H1 (cell line): ENCODE measurements at regions not wholly inside any gene's neighbourhood (a gene's known extent, or its start where the extent isn't known, plus 50 kb on each side); places are given as distances from the start of the nearest gene placed in this dataset.

Experiments used
- CHD2 ChIP-seq: IDR thresholded peaks from 2 replicates; pipeline ENCODE4 v1.6.1; 2012; ENCODE audit warnings: low read length, improper control_type of control experiment
- EGR1 ChIP-seq: IDR thresholded peaks from 2 replicates; pipeline ENCODE4 v1.6.1; 2011; ENCODE audit warnings: low read depth, low read length, borderline replicate concordance
- JUND ChIP-seq: IDR thresholded peaks from 2 replicates; pipeline ENCODE4 v1.6.1; 2011; ENCODE audit warnings: mild to moderate bottlenecking, improper control_type of control experiment, low read length
- NRF1 ChIP-seq: IDR thresholded peaks from 2 replicates; pipeline ENCODE4 v1.6.1; 2011; ENCODE audit warnings: mild to moderate bottlenecking, low read depth, low read length, improper control_type of control experiment
- POLR2AphosphoS5 ChIP-seq: IDR thresholded peaks from 2 replicates; pipeline ENCODE4 v1.6.1; 2011; ENCODE audit warnings: low read depth, low read length
- TBP ChIP-seq: IDR thresholded peaks from 2 replicates; pipeline ENCODE4 v1.6.1; 2011; ENCODE audit warnings: low read depth, low read length, improper control_type of control experiment
- TF ChIP-seq, protein P1 (sequence below): fragments of 300-600 bp; sonication (generic); IDR thresholded peaks from 2 replicates; pipeline ENCODE4 v1.7.1; 2012; ENCODE audit warnings: low read length, moderate library complexity, mild to moderate bottlenecking, inconsistent platforms; ENCODE audit not compliant: insufficient replicate concordance

DNA sequence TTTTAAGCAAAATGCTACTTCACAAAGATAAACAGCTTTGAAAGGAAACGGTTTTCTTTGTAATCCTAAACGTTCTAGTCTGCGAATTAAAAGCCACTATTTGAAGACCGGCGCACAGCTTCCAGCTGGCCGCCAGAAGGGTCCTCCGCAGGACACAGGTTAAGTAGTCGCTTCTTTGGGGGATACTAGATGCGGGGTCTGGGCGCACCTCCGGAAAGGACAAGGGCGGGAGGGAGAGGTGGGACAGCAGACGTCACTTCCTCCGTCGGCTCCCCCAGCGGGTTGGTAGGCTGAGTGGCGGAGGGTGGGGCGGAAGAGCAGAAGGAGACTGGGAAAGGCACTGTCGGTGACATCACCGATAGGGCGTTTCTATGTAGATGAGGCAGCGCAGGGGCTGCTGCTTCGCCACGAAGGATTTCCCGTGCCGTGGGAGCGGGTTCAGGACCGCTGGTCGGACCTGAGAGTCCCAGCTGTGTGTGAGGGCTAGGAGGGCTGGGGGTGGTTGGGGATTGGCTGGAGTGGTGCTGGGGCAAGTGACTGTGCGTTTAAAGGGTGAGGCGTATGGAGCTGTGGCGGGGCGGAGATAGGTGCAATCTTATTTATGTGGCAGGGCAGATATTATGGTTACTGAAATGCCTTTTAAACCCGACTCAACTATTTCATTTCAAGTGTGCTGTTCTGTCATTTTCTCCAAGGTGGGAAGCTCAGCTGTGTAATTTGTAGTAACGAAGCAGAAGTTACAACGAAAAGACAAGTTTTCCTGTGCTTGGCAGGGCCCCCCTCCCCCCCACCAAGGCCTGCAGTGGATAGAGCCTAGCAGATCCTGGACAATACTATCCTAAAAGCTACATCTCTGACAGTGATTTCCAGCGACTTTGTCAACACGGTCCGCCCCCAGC is 158.3 kb upstream of the NOTCH2NLA start (continued):
- TF ChIP-seq, protein P1, sequence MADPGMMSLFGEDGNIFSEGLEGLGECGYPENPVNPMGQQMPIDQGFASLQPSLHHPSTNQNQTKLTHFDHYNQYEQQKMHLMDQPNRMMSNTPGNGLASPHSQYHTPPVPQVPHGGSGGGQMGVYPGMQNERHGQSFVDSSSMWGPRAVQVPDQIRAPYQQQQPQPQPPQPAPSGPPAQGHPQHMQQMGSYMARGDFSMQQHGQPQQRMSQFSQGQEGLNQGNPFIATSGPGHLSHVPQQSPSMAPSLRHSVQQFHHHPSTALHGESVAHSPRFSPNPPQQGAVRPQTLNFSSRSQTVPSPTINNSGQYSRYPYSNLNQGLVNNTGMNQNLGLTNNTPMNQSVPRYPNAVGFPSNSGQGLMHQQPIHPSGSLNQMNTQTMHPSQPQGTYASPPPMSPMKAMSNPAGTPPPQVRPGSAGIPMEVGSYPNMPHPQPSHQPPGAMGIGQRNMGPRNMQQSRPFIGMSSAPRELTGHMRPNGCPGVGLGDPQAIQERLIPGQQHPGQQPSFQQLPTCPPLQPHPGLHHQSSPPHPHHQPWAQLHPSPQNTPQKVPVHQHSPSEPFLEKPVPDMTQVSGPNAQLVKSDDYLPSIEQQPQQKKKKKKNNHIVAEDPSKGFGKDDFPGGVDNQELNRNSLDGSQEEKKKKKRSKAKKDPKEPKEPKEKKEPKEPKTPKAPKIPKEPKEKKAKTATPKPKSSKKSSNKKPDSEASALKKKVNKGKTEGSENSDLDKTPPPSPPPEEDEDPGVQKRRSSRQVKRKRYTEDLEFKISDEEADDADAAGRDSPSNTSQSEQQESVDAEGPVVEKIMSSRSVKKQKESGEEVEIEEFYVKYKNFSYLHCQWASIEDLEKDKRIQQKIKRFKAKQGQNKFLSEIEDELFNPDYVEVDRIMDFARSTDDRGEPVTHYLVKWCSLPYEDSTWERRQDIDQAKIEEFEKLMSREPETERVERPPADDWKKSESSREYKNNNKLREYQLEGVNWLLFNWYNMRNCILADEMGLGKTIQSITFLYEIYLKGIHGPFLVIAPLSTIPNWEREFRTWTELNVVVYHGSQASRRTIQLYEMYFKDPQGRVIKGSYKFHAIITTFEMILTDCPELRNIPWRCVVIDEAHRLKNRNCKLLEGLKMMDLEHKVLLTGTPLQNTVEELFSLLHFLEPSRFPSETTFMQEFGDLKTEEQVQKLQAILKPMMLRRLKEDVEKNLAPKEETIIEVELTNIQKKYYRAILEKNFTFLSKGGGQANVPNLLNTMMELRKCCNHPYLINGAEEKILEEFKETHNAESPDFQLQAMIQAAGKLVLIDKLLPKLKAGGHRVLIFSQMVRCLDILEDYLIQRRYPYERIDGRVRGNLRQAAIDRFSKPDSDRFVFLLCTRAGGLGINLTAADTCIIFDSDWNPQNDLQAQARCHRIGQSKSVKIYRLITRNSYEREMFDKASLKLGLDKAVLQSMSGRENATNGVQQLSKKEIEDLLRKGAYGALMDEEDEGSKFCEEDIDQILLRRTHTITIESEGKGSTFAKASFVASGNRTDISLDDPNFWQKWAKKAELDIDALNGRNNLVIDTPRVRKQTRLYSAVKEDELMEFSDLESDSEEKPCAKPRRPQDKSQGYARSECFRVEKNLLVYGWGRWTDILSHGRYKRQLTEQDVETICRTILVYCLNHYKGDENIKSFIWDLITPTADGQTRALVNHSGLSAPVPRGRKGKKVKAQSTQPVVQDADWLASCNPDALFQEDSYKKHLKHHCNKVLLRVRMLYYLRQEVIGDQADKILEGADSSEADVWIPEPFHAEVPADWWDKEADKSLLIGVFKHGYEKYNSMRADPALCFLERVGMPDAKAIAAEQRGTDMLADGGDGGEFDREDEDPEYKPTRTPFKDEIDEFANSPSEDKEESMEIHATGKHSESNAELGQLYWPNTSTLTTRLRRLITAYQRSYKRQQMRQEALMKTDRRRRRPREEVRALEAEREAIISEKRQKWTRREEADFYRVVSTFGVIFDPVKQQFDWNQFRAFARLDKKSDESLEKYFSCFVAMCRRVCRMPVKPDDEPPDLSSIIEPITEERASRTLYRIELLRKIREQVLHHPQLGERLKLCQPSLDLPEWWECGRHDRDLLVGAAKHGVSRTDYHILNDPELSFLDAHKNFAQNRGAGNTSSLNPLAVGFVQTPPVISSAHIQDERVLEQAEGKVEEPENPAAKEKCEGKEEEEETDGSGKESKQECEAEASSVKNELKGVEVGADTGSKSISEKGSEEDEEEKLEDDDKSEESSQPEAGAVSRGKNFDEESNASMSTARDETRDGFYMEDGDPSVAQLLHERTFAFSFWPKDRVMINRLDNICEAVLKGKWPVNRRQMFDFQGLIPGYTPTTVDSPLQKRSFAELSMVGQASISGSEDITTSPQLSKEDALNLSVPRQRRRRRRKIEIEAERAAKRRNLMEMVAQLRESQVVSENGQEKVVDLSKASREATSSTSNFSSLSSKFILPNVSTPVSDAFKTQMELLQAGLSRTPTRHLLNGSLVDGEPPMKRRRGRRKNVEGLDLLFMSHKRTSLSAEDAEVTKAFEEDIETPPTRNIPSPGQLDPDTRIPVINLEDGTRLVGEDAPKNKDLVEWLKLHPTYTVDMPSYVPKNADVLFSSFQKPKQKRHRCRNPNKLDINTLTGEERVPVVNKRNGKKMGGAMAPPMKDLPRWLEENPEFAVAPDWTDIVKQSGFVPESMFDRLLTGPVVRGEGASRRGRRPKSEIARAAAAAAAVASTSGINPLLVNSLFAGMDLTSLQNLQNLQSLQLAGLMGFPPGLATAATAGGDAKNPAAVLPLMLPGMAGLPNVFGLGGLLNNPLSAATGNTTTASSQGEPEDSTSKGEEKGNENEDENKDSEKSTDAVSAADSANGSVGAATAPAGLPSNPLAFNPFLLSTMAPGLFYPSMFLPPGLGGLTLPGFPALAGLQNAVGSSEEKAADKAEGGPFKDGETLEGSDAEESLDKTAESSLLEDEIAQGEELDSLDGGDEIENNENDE, result peak; percentile 29
- TF ChIP-seq TBP, result peak; percentile 92
- TF ChIP-seq CHD2, result peak; percentile 54; the same call in 1 of the 2 replicates
- 0 out of 2 replicates have a peak, but pooled peaks have one; percentile 5 for TF ChIP-seq NRF1
- peak; percentile 78 for TF ChIP-seq EGR1
- peak; percentile 95 for TF ChIP-seq POLR2AphosphoS5
- 0 out of 2 replicates have a peak, but pooled peaks have one; percentile 24 for TF ChIP-seq JUND
- TF ChIP-seq, all 59 proteins: peak for 14; not testable (repeated sequence) for 45
